Activated T-helper 1 cell treated with anti-CD3 and anti-CD28 coated beads, Interleukin-12 subunit alpha, Interleukin-12 subunit beta, Interleukin-2, Interleukin-4 antibody, amounts not matched to agents 30 ng/mL and 10 ng/mL and 1 ng/mL, durations not matched to agents 14 hours and 24 hours and 36 hours (primary cell): ENCODE measurements at regions not wholly inside any gene's neighbourhood (a gene's known extent, or its start where the extent isn't known, plus 50 kb on each side); places are given as distances from the start of the nearest gene placed in this dataset.

Source experiments
- DNase-seq: peaks from one replicate; pipeline ENCODE4 v3.0.0; 2021; ENCODE audit warnings: low spot score
- H3K27ac Mint-ChIP-seq: one replicate; pipeline ENCODE4 v1.8.0; 2021; ENCODE audit warnings: mild to moderate bottlenecking, mixed read lengths
- H3K27me3 Mint-ChIP-seq: one replicate; pipeline ENCODE4 v1.8.0; 2022; ENCODE audit warnings: mild to moderate bottlenecking, moderate library complexity, mixed read lengths; ENCODE audit not compliant: insufficient read depth
- H3K36me3 Mint-ChIP-seq: one replicate; pipeline ENCODE4 v1.8.0; 2021; ENCODE audit warnings: low read depth, mixed read lengths
- H3K4me1 Mint-ChIP-seq: one replicate; pipeline ENCODE4 v1.8.0; 2021; ENCODE audit warnings: low read depth, mixed read lengths
- H3K4me3 Mint-ChIP-seq: one replicate; pipeline ENCODE4 v1.8.0; 2021; ENCODE audit warnings: mild to moderate bottlenecking, moderate library complexity, mixed read lengths
- H3K9me3 Mint-ChIP-seq: one replicate; pipeline ENCODE4 v1.8.0; 2021; ENCODE audit warnings: mixed read lengths
- intact Hi-C: fragments of 100-400 bp; cut with micrococcal nuclease; formaldehyde crosslinking; loops from one replicate; pipeline ENCODE4 v1.15.1; 2024

DNA sequence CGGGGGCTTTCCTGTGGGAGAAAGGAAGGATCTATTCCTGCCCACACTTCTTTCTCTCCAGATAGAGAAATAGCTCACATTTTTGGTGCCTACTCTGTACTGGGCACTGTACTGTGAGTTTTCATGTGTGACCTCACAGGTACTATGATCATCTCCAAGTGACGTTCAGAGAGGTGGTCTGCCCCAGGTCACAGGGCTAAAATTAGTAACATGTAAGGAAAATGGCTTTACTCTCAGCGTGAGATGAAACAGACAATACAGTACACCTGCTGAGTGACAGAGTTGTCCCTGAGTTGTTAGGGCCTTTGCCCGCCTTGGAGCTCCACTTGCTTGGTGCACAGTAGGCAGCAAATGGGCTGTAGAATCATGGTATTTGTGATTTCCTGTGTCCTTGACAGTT lies 306.1 kb upstream of the DMRT1 start:
- DNase-seq: no peak
- no peaks in the 10 kb centered on the region for H3K36me3 Mint-ChIP-seq
- peaks cover 11% of the 10 kb centered on the region for H3K4me1 Mint-ChIP-seq
- peaks cover 8% of the 10 kb centered on the region for H3K27me3 Mint-ChIP-seq
- no peak overlapping the region for H3K4me3 Mint-ChIP-seq
- H3K27ac Mint-ChIP-seq: no peak overlapping the region
- H3K9me3 Mint-ChIP-seq: no peaks in the 10 kb centered on the region
- intact Hi-C loops: no loop called here

DNA sequence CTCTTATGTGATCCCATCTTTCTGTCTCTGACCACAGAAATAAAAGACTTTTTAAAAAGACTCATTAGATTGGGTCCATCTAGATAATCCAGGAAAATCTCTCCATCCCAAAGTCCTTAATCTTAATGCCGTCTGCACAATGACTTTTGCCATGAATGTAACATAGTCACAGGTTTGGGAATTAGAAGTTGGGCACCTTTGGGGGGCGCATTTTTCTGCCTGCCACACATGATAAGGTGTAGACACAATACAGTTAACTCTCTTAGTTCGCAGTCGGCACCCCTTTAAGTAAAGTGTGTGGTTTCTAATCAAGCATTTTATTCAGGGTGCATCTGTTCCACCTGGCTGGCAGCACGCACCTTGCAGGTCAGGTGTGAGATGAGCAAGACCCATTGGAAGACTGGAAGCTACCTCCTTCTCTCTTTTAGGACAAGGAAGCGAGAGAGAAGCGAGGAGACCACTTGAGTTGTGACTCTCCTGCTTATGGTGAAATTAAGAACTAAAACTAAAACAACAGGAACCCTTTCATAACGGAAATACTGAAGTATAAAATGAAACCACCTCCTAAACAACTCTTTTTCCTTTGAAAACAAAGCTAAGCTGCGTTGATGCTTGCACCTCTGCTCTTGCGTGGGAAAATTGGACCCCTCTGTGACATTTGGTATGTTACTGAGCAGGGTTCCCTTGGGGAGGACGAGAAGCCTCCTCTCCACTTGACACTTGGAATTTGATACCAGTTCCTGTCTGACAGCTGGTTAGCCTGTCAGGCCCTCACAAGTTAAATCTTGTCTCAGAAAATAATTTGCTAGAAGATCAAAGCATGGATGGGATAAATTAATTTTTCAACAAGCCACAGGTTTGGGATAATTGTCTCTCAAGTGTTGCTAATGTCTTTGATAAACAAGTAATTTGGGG lies 304.6 kb upstream of the DMRT1 start:
- intact Hi-C loops: no loop called here

DNA sequence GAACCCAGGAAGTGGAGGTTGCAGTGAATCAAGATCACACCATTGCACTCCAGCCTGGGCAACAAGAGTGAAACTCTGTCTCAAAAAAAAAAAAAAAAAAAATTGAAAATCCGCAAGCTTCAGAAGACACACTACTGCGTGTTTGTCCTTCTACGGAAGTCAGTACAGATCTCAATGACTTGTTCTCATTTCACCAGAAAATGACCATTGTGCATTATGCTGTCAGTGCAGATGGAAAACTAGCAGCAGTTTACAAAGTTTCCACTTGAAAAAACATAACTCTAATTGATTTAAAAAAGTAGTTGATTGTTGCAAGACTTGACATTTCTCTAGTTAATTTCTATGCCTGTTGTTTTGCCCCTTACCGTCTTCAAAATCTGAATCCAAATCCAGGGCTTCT lies 298.0 kb upstream of the DMRT1 start:
- Mint-ChIP-seq H3K27ac (no peak overlapping the region), H3K9me3 (no peaks in the 10 kb centered on the region), H3K27me3 (peaks cover 5% of the 10 kb centered on the region), H3K36me3 (no peaks in the 10 kb centered on the region), H3K4me3 (no peak overlapping the region), H3K4me1 (no peaks in the 10 kb centered on the region)
- intact Hi-C loops: no loop called here
- DNase-seq: no peak

More for the DNA sequence above, 304.6 kb upstream of the DMRT1 start:
- Mint-ChIP-seq H3K4me3 (no peak overlapping the region), H3K27me3 (peaks cover 9% of the 10 kb centered on the region), H3K4me1 (peaks cover 11% of the 10 kb centered on the region), H3K9me3 (no peaks in the 10 kb centered on the region), H3K36me3 (no peaks in the 10 kb centered on the region), H3K27ac (no peak overlapping the region)
- DNase-seq: no peak

DNA sequence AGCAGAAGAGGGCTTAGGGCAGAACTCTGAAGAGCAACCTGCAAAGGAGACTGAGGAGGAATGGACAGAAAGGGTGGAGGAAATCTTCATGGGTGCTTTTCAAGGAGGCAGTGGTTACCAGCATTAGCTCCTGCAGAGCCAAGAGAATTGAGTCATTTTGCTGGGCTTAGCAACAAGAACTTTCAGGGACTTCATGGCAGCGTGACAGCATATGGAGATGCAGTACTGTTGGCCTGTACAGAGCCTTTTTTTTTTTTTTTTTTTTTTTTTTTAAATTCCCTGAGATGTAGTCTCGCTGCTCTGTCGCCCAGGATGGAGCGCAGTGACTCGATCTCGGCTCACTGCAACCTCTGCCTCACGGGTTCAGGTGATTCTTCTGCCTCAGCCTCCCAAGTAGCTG lies 296.0 kb upstream of the DMRT1 start:
- DNase-seq: no peak
- no peak overlapping the region for H3K27ac Mint-ChIP-seq
- intact Hi-C loops: no loop called here
- peaks cover 5% of the 10 kb centered on the region for H3K27me3 Mint-ChIP-seq
- H3K4me1 Mint-ChIP-seq: no peaks in the 10 kb centered on the region
- H3K36me3 Mint-ChIP-seq: no peaks in the 10 kb centered on the region
- H3K9me3 Mint-ChIP-seq: no peaks in the 10 kb centered on the region
- no peak overlapping the region for H3K4me3 Mint-ChIP-seq

DNA sequence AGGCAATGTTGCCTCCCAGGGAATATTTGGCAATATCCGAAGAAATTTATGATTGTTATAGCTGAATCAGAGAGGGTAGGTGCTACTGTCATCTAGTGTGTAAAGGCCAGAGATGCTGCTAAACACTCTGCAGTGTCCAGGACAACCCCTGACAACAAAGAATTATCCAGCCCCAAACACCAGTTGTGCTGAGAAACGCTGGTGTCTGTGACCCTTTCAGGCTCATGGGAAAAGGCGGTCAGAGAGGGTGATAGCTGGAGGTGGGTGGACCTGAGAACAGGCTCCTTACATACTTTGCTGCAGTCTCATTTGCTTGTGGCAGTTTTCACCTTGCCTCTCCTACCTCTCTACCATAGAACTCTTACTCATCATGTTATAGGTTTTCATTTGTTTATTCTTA lies 295.3 kb upstream of the DMRT1 start:
- Mint-ChIP-seq H3K27ac (no peak overlapping the region), H3K9me3 (no peaks in the 10 kb centered on the region), H3K4me3 (no peak overlapping the region), H3K4me1 (no peaks in the 10 kb centered on the region), H3K27me3 (peaks cover 5% of the 10 kb centered on the region), H3K36me3 (no peaks in the 10 kb centered on the region)
- intact Hi-C loops: no loop called here
- no peak for DNase-seq

DNA sequence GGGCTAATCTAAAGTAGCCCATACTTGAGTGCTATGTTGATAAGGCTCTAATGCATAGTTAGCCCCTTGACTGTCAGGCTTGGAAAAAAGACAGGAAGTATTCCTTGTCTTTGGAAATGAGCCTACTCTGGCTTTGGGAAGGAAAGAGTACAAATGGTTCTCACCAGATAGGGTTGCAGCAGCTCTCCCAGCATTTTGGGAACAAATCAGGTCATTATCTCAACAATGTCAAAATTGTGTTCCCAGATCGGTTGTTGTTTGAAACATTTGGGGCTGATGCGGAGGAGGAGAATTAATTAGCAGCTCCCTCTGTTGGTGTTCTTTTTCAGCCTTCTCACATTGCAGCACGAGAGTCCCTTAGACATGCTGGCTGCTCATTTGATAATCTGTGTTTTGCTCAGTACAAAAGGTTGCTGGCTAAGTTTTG lies 294.7 kb upstream of the DMRT1 start:
- no peak for DNase-seq
- no peak overlapping the region for H3K4me3 Mint-ChIP-seq
- no peaks in the 10 kb centered on the region for H3K9me3 Mint-ChIP-seq
- no peak overlapping the region for H3K27ac Mint-ChIP-seq
- H3K4me1 Mint-ChIP-seq: no peaks in the 10 kb centered on the region
- intact Hi-C loops: no loop called here
- H3K27me3 Mint-ChIP-seq: peaks cover 3% of the 10 kb centered on the region
- H3K36me3 Mint-ChIP-seq: no peaks in the 10 kb centered on the region

DNA sequence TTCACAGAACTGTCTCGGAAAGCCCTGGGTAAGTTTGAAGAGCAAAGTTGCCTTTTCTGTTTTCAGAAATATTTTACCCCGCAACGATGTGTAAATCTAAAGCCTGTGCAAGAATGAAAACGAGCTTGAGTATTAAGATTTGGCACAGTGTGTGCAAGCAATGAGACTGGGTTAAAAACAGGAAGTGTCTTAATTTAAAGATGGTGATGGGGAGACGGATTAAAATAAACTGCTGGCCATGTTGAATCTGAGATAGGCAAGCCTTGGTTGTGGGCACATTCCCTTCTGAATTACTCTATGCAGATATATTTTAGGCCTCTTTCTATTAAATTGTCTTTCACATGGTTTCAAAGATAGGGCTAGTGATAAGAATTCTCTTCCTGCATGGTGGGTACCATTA lies 294.2 kb upstream of the DMRT1 start:
- no peak for DNase-seq
- H3K9me3 Mint-ChIP-seq: no peaks in the 10 kb centered on the region
- H3K27ac Mint-ChIP-seq: no peak overlapping the region
- H3K4me3 Mint-ChIP-seq: no peak overlapping the region
- H3K4me1 Mint-ChIP-seq: no peaks in the 10 kb centered on the region
- H3K27me3 Mint-ChIP-seq: peaks cover 3% of the 10 kb centered on the region
- no peaks in the 10 kb centered on the region for H3K36me3 Mint-ChIP-seq
- intact Hi-C loops: no loop called here

DNA sequence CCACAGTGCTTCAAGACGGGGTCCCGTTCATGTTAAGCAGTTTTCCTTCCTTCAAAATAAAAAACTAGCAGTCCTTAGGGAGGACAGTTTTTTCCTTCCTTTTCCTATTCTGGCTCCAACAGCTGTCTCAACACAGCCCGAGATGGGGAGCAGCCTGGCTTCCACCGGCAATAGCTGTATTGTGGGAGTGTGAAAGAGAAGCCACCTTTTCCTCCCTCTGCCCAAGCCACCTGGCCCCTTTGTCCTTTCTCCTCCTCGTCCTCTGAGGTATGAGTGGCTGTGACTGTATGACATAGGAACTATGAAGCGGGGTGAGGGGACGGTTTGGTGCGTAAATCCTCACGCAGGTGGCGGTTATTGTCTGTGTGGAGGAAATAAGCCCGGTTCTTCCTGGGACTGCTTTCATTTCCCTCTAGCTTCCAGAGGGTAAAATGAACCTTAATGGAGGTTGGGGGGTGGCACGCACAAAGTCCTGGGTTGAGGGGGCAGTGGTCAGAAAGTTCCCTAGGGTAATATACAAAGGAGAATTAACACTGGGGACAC lies 292.0 kb upstream of the DMRT1 start:
- no peak overlapping the region for H3K27ac Mint-ChIP-seq
- no peak for DNase-seq

DNA sequence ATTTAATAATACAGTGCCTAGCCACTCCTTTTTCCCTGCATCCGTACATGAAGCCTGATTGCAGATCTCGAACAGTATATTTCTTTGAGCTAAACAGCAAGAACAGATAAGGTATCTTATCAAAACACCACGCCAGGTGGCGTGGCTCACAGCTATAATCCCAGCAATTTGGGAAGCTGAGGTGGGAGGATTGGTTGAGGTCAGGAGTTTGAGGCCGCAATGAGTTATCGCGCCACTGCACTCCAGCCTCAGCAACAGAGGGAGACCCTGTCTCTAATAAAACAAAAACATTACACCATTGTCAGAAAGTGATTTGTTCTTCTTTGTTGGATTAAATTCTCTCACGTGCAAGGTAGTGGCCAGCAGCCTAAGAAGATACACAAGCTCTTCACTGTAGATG lies 291.2 kb upstream of the DMRT1 start:
- H3K4me3 Mint-ChIP-seq: no peak overlapping the region
- intact Hi-C loops: no loop called here
- no peak for DNase-seq
- peaks cover 3% of the 10 kb centered on the region for H3K27me3 Mint-ChIP-seq
- no peaks in the 10 kb centered on the region for H3K9me3 Mint-ChIP-seq
- H3K4me1 Mint-ChIP-seq: no peaks in the 10 kb centered on the region
- no peaks in the 10 kb centered on the region for H3K36me3 Mint-ChIP-seq
- no peak overlapping the region for H3K27ac Mint-ChIP-seq

More for the DNA sequence above, 292.0 kb upstream of the DMRT1 start:
- H3K27me3 Mint-ChIP-seq: peaks cover 3% of the 10 kb centered on the region
- no peaks in the 10 kb centered on the region for H3K36me3 Mint-ChIP-seq
- no peaks in the 10 kb centered on the region for H3K4me1 Mint-ChIP-seq
- no peaks in the 10 kb centered on the region for H3K9me3 Mint-ChIP-seq
- H3K4me3 Mint-ChIP-seq: no peak overlapping the region
- intact Hi-C loops: no loop called here

DNA sequence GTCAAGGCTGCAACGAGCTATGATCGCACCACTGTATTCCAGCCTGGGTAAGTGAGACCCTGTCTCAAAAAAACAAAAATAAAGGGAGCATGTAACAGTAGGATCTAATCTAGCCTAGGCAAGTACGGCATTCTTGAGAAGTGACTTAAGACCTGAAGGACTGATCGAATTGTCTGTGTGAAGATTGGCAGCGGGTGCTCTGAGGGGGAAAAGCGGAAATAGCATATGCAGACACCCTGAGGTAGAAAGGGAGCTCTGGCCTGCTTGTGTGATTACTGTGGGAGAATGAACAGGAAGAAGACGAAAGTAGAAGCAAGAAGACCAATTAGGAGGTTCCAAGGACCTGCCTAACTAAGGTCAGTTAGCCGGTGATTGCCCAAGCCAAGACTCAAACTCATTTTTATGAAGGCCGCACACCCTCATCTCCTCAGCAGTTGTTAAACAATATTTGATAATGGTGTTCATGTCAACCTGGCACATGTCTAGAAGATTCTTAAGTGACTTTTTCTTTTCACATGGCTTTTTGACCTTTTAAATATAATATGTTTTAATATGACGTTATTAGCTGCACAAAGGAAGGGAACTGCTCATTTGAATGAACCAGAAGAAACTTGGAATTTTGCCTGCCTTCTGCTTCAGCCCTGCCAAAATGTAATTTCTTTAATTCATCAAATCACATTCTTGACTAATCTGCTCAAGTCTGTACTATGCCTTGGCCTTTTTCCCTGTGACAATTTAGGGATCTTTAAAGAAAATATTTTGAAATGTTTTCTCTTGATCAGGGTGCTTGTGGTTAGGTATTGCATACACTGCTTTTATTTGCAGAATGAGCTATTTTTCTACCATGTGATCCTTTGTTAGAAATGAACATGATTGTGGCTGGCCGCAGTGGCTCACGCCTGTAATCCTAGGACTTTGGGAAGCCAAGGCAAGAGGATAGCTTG lies 289.2 kb upstream of the DMRT1 start:
- intact Hi-C loops: no loop called here
- no peaks in the 10 kb centered on the region for H3K36me3 Mint-ChIP-seq

DNA sequence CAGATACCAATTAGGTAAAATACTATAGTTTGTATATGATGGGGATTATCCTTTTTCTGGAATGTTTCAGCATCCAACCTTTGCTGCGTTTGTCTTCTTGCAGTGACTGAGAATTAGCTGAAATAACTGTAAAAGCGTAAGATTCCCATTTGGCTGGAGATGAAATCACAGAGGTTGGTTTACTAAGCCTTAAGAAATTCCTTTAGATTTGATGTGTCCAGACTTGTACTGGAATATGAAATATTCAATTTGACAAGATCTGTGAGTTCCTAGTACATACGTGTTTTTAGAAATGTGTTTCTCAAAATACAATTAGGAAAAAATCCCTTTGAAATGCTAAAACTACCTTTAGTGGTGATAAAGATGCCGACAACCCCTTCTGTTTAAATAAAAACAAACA lies 286.0 kb upstream of the DMRT1 start:
- H3K27ac Mint-ChIP-seq: no peak overlapping the region
- no peaks in the 10 kb centered on the region for H3K4me1 Mint-ChIP-seq
- intact Hi-C loops: no loop called here
- H3K9me3 Mint-ChIP-seq: no peaks in the 10 kb centered on the region
- H3K27me3 Mint-ChIP-seq: peaks cover 10% of the 10 kb centered on the region
- no peak for DNase-seq
- H3K36me3 Mint-ChIP-seq: no peaks in the 10 kb centered on the region
- no peak overlapping the region for H3K4me3 Mint-ChIP-seq

More for the DNA sequence above, 289.2 kb upstream of the DMRT1 start:
- no peak for DNase-seq
- Mint-ChIP-seq H3K9me3 (no peaks in the 10 kb centered on the region), H3K27me3 (no peaks in the 10 kb centered on the region), H3K4me1 (no peaks in the 10 kb centered on the region), H3K4me3 (no peak overlapping the region), H3K27ac (no peak overlapping the region)

DNA sequence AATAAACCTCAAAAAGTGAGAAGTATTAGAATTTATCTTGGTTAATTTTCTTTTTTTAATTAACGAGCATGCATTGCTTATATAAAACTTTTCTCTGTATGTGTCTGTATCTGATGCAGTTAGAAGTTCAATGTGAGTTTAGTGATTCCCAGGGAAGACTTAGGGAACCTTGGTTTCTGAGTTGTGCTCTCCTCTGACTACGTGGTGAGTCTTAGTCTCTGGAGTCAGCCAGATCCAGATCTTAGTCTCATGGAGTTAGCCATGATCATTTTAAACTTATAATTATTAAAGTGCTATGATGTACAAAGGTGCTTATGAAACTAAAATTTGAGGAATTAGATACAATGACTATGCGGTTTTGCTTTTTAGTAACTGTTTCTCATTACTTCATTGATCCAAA lies 285.3 kb upstream of the DMRT1 start:
- DNase-seq: no peak
- Mint-ChIP-seq H3K4me1 (no peaks in the 10 kb centered on the region), H3K9me3 (no peaks in the 10 kb centered on the region), H3K4me3 (no peak overlapping the region), H3K27me3 (peaks cover 10% of the 10 kb centered on the region), H3K27ac (no peak overlapping the region), H3K36me3 (no peaks in the 10 kb centered on the region)
- intact Hi-C loops: no loop called here

DNA sequence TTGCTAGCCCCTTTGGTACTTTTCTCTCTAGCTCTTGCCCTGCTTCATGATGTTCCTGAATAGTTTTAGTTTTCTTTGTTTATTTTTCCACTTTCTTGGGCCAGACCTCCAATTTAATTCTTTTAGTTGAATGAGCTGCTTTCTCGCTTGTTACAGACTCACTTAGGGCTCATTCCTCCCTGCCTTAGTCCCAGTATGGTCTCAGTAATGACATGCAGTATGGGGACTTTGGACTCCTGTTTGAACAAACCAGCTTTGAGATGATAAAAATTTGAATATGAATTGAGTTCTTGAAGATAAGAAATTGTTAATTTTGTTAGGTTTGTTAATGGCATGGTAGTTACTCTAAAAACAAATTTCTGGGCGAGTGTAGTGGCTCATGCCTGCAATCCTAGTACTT lies 284.8 kb upstream of the DMRT1 start:
- Mint-ChIP-seq H3K27ac (no peak overlapping the region), H3K4me1 (no peaks in the 10 kb centered on the region), H3K36me3 (no peaks in the 10 kb centered on the region), H3K27me3 (peaks cover 10% of the 10 kb centered on the region), H3K9me3 (no peaks in the 10 kb centered on the region), H3K4me3 (no peak overlapping the region)
- no peak for DNase-seq
- intact Hi-C loops: no loop called here
